H1 (cell line): ENCODE measurements at regions not wholly inside any gene's neighbourhood (a gene's known extent, or its start where the extent isn't known, plus 50 kb on each side); places are given as distances from the start of the nearest gene placed in this dataset.

Experiments
- ASH2L ChIP-seq: fragments of 200-600, 300-600 bp; sonication (generic); IDR thresholded peaks from one replicate; pipeline ENCODE4 v1.7.1; 2017; ENCODE audit warnings: low read length
- BACH1 ChIP-seq: IDR thresholded peaks from 2 replicates; pipeline ENCODE4 v1.6.1; 2012; ENCODE audit warnings: low read length, improper control_type of control experiment
- BRCA1 ChIP-seq: IDR thresholded peaks from 2 replicates; pipeline ENCODE4 v1.6.1; 2012; ENCODE audit warnings: low read depth, low read length, improper control_type of control experiment
- E2F6 ChIP-seq: IDR thresholded peaks from 2 replicates; pipeline ENCODE4 v1.6.1; 2012; ENCODE audit warnings: inconsistent platforms
- MAX ChIP-seq: IDR thresholded peaks from 2 replicates; pipeline ENCODE4 v1.6.1; 2012; ENCODE audit warnings: inconsistent platforms
- TF ChIP-seq, protein P1 (sequence below): fragments of 300-600 bp; sonication (generic); IDR thresholded peaks from 2 replicates; pipeline ENCODE4 v1.7.1; 2012; ENCODE audit warnings: low read length, moderate library complexity, mild to moderate bottlenecking, inconsistent platforms; ENCODE audit not compliant: insufficient replicate concordance

DNA sequence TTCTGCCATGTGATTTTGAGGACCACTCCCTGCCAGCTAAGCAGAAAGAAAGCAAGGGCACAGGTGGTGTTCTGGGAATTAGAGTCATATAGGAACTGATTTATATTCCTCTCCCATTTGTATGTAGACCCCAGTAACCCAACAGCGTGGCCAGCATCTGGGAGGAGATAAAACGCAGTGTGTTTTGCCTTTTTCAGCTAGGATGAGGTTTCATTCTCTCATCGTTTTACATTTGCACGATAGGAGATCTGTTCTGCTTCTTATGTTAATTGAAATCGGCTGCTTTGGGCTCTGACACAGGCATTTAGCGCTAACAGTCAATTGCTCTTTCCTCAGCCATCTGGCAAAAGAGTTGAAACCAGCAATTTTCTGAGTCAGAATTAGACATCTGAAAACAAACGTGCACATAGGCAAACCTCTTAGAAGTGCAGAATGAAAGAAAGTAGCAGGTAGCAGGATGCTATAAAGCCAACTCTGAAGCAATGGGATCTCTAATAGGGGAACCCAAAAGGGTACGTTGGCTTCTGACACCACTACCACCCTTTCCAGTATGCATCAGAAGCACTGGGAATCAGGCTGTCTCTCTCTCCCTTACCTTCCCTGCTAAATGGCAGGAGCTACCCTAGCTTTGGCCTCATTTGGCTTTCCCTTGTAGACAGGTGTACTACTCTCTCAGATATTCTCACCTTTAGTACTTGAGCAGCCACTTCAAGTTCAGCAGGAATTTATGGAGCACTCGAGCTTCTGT is 219.1 kb downstream of the PHLDA1 start (continued):
- TF ChIP-seq, protein P1, sequence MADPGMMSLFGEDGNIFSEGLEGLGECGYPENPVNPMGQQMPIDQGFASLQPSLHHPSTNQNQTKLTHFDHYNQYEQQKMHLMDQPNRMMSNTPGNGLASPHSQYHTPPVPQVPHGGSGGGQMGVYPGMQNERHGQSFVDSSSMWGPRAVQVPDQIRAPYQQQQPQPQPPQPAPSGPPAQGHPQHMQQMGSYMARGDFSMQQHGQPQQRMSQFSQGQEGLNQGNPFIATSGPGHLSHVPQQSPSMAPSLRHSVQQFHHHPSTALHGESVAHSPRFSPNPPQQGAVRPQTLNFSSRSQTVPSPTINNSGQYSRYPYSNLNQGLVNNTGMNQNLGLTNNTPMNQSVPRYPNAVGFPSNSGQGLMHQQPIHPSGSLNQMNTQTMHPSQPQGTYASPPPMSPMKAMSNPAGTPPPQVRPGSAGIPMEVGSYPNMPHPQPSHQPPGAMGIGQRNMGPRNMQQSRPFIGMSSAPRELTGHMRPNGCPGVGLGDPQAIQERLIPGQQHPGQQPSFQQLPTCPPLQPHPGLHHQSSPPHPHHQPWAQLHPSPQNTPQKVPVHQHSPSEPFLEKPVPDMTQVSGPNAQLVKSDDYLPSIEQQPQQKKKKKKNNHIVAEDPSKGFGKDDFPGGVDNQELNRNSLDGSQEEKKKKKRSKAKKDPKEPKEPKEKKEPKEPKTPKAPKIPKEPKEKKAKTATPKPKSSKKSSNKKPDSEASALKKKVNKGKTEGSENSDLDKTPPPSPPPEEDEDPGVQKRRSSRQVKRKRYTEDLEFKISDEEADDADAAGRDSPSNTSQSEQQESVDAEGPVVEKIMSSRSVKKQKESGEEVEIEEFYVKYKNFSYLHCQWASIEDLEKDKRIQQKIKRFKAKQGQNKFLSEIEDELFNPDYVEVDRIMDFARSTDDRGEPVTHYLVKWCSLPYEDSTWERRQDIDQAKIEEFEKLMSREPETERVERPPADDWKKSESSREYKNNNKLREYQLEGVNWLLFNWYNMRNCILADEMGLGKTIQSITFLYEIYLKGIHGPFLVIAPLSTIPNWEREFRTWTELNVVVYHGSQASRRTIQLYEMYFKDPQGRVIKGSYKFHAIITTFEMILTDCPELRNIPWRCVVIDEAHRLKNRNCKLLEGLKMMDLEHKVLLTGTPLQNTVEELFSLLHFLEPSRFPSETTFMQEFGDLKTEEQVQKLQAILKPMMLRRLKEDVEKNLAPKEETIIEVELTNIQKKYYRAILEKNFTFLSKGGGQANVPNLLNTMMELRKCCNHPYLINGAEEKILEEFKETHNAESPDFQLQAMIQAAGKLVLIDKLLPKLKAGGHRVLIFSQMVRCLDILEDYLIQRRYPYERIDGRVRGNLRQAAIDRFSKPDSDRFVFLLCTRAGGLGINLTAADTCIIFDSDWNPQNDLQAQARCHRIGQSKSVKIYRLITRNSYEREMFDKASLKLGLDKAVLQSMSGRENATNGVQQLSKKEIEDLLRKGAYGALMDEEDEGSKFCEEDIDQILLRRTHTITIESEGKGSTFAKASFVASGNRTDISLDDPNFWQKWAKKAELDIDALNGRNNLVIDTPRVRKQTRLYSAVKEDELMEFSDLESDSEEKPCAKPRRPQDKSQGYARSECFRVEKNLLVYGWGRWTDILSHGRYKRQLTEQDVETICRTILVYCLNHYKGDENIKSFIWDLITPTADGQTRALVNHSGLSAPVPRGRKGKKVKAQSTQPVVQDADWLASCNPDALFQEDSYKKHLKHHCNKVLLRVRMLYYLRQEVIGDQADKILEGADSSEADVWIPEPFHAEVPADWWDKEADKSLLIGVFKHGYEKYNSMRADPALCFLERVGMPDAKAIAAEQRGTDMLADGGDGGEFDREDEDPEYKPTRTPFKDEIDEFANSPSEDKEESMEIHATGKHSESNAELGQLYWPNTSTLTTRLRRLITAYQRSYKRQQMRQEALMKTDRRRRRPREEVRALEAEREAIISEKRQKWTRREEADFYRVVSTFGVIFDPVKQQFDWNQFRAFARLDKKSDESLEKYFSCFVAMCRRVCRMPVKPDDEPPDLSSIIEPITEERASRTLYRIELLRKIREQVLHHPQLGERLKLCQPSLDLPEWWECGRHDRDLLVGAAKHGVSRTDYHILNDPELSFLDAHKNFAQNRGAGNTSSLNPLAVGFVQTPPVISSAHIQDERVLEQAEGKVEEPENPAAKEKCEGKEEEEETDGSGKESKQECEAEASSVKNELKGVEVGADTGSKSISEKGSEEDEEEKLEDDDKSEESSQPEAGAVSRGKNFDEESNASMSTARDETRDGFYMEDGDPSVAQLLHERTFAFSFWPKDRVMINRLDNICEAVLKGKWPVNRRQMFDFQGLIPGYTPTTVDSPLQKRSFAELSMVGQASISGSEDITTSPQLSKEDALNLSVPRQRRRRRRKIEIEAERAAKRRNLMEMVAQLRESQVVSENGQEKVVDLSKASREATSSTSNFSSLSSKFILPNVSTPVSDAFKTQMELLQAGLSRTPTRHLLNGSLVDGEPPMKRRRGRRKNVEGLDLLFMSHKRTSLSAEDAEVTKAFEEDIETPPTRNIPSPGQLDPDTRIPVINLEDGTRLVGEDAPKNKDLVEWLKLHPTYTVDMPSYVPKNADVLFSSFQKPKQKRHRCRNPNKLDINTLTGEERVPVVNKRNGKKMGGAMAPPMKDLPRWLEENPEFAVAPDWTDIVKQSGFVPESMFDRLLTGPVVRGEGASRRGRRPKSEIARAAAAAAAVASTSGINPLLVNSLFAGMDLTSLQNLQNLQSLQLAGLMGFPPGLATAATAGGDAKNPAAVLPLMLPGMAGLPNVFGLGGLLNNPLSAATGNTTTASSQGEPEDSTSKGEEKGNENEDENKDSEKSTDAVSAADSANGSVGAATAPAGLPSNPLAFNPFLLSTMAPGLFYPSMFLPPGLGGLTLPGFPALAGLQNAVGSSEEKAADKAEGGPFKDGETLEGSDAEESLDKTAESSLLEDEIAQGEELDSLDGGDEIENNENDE = peak; percentile 26
- TF ChIP-seq BACH1 (no peak), ASH2L (peak; percentile 23), E2F6 (no peak), MAX (0 out of 2 replicates have a peak, but pooled peaks have one; percentile 7), BRCA1 (no peak)
